HS-5 (cell line): ENCODE measurements at regions not wholly inside any gene's neighbourhood (a gene's known extent, or its start where the extent isn't known, plus 50 kb on each side); places are given as distances from the start of the nearest gene placed in this dataset.
"Not testable (repeated sequence)": the region's sequence is repeated elsewhere in the genome, so short reads cannot be mapped to it uniquely, and the experiment has no call there.

ENCODE experiments used
- DNase-seq: peaks from one replicate; pipeline ENCODE4 v3.0.0-alpha.2; 2012; ENCODE audit warnings: low read depth

DNA sequence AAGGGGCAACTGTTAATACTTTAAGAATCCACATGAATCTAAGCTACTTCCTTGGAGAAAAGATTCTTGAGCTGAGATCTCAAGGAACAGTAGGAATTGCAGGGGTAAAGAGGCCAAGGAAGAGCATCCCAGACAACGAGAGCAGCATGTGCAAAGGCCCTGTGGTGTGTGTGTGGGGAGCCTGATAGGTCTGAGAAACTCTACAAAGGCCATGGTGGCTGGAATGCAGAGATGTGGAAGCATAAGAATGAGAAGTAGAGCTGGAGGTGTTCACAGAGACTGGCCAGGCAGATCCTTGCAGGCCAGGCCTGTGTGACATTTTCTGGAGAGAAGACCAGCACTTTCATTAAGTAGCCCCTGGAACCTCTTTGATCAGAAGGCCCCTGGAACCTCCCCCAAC lies 105.8 kb upstream of the GRK3 start:
- not testable (repeated sequence) for DNase-seq

- not testable (repeated sequence) for DNase-seq
Observed at GRCh38 chr22:25460682-25461081, 103.8 kb upstream of the GRK3 start.

DNA sequence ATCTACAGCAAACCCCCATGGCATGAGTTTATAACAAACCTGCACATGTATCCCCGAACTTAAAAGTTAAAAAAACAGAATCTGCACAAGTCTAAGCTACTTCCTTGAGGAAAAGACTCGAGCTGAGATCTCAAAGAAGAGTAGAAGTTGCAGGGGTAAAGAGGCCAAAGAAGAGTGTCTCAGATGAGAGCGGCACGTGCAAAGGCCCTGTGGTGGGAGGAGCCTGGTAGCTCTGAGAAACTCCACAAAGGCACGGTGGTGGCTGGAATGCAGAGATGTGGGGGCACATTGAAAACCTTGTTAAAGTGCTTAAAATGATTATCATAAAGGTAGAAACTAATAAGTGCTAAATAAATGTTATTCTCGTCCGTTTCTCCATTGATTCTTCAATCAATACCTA lies 103.2 kb upstream of the GRK3 start:
- no peak for DNase-seq

- peak; percentile 22 for DNase-seq
Observed at GRCh38 chr22:25462474-25463346, 101.8 kb upstream of the GRK3 start.

- not testable (repeated sequence) for DNase-seq
Observed at GRCh38 chr22:25463347-25463628, 101.2 kb upstream of the GRK3 start.

GRCh38 chr22:25464326-25464725 lies 100.1 kb upstream of the GRK3 start:
- not testable (repeated sequence) for DNase-seq

- no peak for DNase-seq
Observed at GRCh38 chr22:25465949-25466348, 98.5 kb upstream of the GRK3 start.

DNA sequence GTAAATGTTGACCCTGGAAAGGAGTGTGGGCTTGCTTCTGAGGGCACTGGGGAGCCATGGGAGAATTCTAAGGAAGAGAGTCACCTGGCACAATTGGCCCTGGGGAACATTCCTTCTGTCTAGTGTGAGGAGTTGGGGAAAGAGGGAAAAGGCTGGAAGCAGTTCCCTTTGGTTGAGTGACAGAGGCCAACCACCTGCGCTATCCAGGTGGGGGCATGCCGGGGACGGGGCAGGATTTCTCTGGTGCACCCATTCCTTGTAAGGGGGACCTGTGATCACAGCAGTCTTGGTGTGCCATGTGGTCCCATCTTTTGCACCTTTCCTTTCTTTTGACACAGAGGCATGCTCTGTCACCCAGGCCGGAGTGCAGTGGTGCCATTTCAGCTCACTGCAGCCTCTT lies 92.1 kb upstream of the GRK3 start:
- no peak for DNase-seq

GRCh38 chr22:25475257-25476022 lies 89.0 kb upstream of the GRK3 start:
- no peak for DNase-seq

DNA sequence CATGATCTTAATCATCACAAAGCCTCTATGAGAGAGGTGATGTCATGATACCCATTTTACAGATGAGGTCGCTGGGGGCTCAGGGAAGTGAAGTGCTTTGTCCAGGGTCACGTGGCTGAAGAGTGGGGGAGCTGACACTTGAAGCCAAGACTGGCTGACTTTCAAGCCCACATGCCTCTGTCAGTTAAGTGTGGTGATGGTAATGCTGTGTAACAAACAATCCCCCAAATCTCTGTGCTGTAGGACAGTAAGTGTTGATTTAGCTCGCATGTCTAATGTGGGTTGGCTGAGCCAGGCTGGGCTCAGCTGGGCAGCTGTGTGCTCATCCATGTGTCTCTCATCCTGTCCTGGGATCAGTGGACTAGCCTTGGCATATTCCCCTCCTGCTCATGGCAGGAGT lies 87.1 kb upstream of the GRK3 start:
- no peak for DNase-seq

- DNase-seq = no peak
Observed at GRCh38 chr22:25478111-25478510, 86.4 kb upstream of the GRK3 start.

DNA sequence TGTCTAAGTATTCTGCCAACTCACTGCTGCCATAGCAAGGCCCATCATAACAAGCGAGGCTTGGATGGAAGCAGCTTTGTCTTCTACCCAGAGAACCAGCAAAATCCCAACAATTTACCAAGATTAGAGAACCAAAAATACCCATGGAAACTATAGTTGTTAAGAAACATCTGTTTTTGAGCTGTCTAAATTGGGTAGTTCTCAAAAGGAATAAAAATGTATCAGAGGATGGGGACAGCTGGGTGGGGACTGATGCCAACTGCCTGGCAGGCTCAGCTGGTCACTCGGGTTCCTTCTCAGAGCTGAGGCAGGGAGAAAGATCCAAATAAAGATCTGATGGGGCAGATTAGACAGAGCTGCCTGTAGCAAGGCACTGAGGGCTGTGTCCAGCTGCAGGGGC lies 85.9 kb upstream of the GRK3 start:
- no peak for DNase-seq

DNA sequence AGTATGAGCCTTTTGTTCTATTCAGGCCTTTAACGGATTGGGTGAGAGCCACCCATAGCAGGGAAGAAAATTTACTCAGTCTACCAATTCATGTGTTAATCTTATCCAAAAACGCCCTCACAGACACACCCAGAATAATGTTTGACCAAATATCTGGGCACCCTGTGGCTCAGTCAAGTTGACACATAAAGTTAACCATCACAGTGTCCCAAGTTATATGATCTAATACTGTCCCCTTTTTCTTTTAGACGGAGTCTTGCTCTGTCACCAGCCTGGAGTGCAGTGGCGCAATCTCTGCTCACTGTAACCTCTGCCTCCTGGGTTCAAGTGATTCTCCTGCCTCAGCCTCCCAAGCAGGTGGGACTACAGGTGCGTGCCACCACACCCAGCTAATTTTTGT lies 83.6 kb upstream of the GRK3 start:
- DNase-seq = not testable (repeated sequence)

GRCh38 chr22:25482091-25482760 lies 82.2 kb upstream of the GRK3 start:
- DNase-seq = no peak

DNA sequence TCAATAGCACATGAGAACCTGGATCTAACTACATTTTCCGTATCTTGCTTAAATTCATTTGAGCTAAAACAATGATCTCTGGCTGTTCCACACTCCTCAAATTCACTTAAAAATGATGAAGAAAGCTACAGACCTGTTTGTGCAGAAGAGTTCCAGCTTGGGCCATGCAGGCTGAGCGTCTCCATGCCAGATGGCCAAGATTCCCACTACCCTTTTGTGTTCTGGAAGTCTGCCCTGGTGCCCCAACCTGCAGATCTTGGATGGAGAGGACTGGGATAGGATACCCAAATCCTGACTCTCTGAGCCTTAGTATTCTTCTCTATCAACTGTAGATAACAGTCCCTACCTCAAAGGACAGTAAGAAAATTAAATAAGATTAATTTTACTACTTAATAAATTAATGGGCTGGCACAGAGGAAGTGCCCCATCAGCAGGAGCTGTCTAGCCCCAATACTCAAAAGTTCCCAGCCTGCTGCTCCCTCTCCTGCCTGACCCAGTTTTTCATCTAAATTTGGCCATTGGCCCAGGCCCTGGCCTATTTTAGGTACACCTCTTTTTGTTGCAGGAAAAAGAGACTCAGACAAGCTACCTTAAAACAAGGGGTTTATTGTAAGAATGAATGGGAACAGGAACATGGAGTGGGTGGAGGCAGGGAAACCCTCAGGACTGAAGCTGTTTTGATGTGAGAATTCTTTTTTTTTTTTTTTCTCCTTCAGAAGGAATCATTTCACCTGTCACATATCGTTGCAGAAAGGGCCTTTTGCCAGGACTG lies 81.4 kb upstream of the GRK3 start:
- no peak for DNase-seq

DNA sequence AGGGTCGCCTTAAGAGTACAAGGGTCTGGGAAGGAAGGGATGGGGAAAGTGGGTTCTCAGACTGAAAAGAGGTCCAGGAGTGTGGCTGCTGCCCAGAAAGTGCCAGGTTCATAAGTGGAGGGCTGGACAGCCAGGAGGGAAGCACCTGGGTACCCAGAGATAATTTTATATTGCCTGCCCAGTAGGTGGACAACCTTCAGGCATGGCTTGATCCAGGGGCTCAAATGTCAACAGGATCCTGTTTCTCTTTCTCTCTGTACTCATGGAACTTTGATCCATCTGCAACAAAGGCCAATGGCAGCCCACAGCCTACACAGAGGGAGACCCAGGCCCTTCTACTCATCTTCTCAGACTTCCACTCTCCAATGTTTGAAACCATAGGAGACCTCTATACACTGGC lies 80.5 kb upstream of the GRK3 start:
- no peak for DNase-seq

DNA sequence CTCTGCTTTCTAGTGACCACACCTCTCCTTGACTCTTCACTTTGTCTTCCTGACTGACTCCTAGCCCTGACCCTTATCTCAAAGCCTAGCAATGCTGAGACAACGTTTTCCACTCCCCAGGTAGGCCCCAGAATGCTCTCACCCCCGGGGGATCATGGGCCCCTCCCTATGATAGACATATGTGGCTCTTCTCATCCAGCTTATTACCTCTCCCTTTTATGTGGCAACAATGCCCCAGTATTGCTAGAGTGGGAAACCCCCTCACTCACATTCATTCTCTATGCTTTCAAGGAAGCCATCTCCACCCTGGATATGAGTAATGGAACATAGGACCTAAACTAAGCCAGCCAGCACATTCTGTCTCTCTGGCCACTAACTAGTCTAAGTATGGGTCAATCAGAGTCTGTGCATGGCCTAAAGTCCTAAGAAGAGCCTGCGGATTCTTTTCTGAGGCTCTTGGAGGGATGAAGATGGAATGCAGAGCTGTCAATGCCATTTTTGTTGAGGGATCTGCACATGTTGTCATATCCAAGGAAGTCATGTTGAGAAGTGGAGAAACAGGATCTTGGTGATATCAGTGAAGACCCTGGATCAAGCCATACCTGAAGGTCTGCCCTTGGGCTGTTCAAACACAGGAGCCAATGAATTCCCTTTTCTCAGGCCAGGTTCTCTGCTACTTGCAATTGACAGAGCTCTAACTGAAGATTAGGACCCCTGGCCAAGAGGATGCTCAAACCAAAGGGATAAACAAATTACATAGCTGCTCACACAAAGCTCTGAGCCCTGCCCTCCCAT lies 79.8 kb upstream of the GRK3 start:
- no peak for DNase-seq

- no peak for DNase-seq
Observed at GRCh38 chr22:25485626-25486545, 78.6 kb upstream of the GRK3 start.

GRCh38 chr22:25487508-25487907 lies 77.0 kb upstream of the GRK3 start:
- DNase-seq = no peak
